NT2/D1 (cell line): ENCODE measurements at regions not wholly inside any gene's neighbourhood (a gene's known extent, or its start where the extent isn't known, plus 50 kb on each side); places are given as distances from the start of the nearest gene placed in this dataset.

ENCODE experiments used
- SUZ12 ChIP-seq: IDR thresholded peaks from 2 replicates; pipeline ENCODE4 v1.6.1; 2011; ENCODE audit not compliant: insufficient read length, insufficient read depth; ENCODE audit errors: extremely low read depth
- YY1 ChIP-seq: IDR thresholded peaks from 2 replicates; pipeline ENCODE4 v1.6.1; 2011; ENCODE audit not compliant: insufficient read length, insufficient read depth
- ZNF274 ChIP-seq: IDR thresholded peaks from 2 replicates; pipeline ENCODE4 v1.6.1; 2011; ENCODE audit warnings: mild to moderate bottlenecking, low read depth, low read length

GRCh38 chr5:35357973-35358372 is 127.7 kb upstream of the PRLR start:
- TF ChIP-seq SUZ12 (no peak), ZNF274 (no peak), YY1 (no peak)
